DOHH2 (cell line): ENCODE measurements at regions not wholly inside any gene's neighbourhood (a gene's known extent, or its start where the extent isn't known, plus 50 kb on each side); places are given as distances from the start of the nearest gene placed in this dataset.

Experiments
- H3F3A ChIP-seq: fragments of 200-600 bp; sonication (generic), shearing (Covaris generic); 2 replicates; pipeline ENCODE4 v1.6.0; 2016; ENCODE audit warnings: antibody characterized with exemption, mild to moderate bottlenecking; ENCODE audit not compliant: control insufficient read depth, insufficient read depth
- H3K27ac ChIP-seq: fragments of 200-600 bp; sonication (generic); 2 replicates; pipeline ENCODE4 v1.5.1; 2014; ENCODE audit warnings: low read depth, mild to moderate bottlenecking, low read length, moderate library complexity
- H3K27me3 ChIP-seq: fragments of 200-600 bp; sonication (generic); 2 replicates; pipeline ENCODE4 v1.6.1; 2014; ENCODE audit warnings: mild to moderate bottlenecking, low read length, mixed read lengths; ENCODE audit not compliant: control insufficient read depth
- H3K36me3 ChIP-seq: fragments of 200-600 bp; sonication (generic); 2 replicates; pipeline ENCODE4 v1.6.1; 2014; ENCODE audit warnings: mild to moderate bottlenecking, low read length, moderate library complexity, mixed read lengths; ENCODE audit not compliant: control insufficient read depth
- H3K4me1 ChIP-seq: fragments of 200-600 bp; sonication (generic); 2 replicates; pipeline ENCODE4 v1.6.1; 2014; ENCODE audit warnings: mild to moderate bottlenecking, low read length, mixed read lengths; ENCODE audit not compliant: control insufficient read depth
- H3K4me2 ChIP-seq: fragments of 200-600 bp; sonication (generic); 2 replicates; pipeline ENCODE4 v1.6.0; 2014; ENCODE audit warnings: mild to moderate bottlenecking, low read length, moderate library complexity
- H3K4me3 ChIP-seq: fragments of 200-600 bp; sonication (generic); 2 replicates; pipeline ENCODE4 v1.5.1; 2014; ENCODE audit warnings: mild to moderate bottlenecking, low read length, mixed read lengths
- H3K79me2 ChIP-seq: fragments of 200-600 bp; sonication (generic); 2 replicates; pipeline ENCODE4 v1.6.1; 2014; ENCODE audit warnings: mild to moderate bottlenecking, low read length, mixed read lengths; ENCODE audit not compliant: control insufficient read depth
- H3K9me2 ChIP-seq: fragments of 200-600 bp; sonication (generic); replicated peaks from 2 replicates; pipeline ENCODE4 v1.6.1; 2014; ENCODE audit warnings: mild to moderate bottlenecking, low read length, mixed read lengths; ENCODE audit not compliant: control insufficient read depth
- H3K9me3 ChIP-seq: fragments of 200-600 bp; sonication (generic); 2 replicates; pipeline ENCODE4 v1.6.1; 2014; ENCODE audit warnings: antibody characterized with exemption, low read length, mixed read lengths; ENCODE audit not compliant: control insufficient read depth, insufficient read depth
- H4K20me1 ChIP-seq: fragments of 200-600 bp; sonication (generic); 2 replicates; pipeline ENCODE4 v1.6.0; 2014; ENCODE audit warnings: low read depth, mild to moderate bottlenecking, antibody characterized with exemption, low read length, moderate library complexity; ENCODE audit not compliant: control insufficient read depth, insufficient read depth
- EZH2phosphoT487 ChIP-seq: fragments of 200-600 bp; sonication (generic); IDR thresholded peaks from 2 replicates; pipeline ENCODE4 v1.6.1; 2017; ENCODE audit warnings: borderline replicate concordance, mild to moderate bottlenecking, antibody characterized with exemption, low read length, moderate library complexity, mixed read lengths
- TF ChIP-seq, protein P1 (sequence below): fragments of 200-600 bp; sonication (generic); IDR thresholded peaks from one replicate; pipeline ENCODE4 v1.5.1; 2014; ENCODE audit warnings: antibody characterized with exemption, mild to moderate bottlenecking, low read depth, low read length; ENCODE audit not compliant: poor library complexity, severe bottlenecking

GRCh38 chr14:55734731-55735130 lies 154.7 kb downstream of the KTN1 start:
- H3K4me2 ChIP-seq = no peak overlapping the region
- H3K9me3 ChIP-seq = no peaks in the 10 kb centered on the region
- no peaks in the 10 kb centered on the region for H3K9me2 ChIP-seq
- no peaks in the 10 kb centered on the region for H3F3A ChIP-seq
- no peaks in the 10 kb centered on the region for H3K36me3 ChIP-seq
- no peak overlapping the region for H3K27ac ChIP-seq
- no peak overlapping the region for H3K4me3 ChIP-seq
- H3K79me2 ChIP-seq = no peaks in the 10 kb centered on the region
- TF ChIP-seq, protein P1, sequence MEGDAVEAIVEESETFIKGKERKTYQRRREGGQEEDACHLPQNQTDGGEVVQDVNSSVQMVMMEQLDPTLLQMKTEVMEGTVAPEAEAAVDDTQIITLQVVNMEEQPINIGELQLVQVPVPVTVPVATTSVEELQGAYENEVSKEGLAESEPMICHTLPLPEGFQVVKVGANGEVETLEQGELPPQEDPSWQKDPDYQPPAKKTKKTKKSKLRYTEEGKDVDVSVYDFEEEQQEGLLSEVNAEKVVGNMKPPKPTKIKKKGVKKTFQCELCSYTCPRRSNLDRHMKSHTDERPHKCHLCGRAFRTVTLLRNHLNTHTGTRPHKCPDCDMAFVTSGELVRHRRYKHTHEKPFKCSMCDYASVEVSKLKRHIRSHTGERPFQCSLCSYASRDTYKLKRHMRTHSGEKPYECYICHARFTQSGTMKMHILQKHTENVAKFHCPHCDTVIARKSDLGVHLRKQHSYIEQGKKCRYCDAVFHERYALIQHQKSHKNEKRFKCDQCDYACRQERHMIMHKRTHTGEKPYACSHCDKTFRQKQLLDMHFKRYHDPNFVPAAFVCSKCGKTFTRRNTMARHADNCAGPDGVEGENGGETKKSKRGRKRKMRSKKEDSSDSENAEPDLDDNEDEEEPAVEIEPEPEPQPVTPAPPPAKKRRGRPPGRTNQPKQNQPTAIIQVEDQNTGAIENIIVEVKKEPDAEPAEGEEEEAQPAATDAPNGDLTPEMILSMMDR = no peak
- no peak for TF ChIP-seq EZH2phosphoT487
- H3K4me1 ChIP-seq = no peaks in the 10 kb centered on the region
- no peaks in the 10 kb centered on the region for H4K20me1 ChIP-seq
- no peaks in the 10 kb centered on the region for H3K27me3 ChIP-seq

- TF ChIP-seq EZH2phosphoT487 = no peak
- TF ChIP-seq, protein P1 = no peak
- Histone ChIP-seq H3F3A (no peaks in the 10 kb centered on the region), H3K27ac (no peak overlapping the region), H3K79me2 (no peaks in the 10 kb centered on the region), H3K27me3 (no peaks in the 10 kb centered on the region), H3K9me2 (no peaks in the 10 kb centered on the region), H3K9me3 (no peaks in the 10 kb centered on the region), H3K4me2 (no peak overlapping the region), H3K4me3 (no peak overlapping the region), H3K4me1 (no peaks in the 10 kb centered on the region), H3K36me3 (no peaks in the 10 kb centered on the region), H4K20me1 (no peaks in the 10 kb centered on the region)
Observed at GRCh38 chr14:55739967-55740648, 160.1 kb downstream of the KTN1 start.

DNA sequence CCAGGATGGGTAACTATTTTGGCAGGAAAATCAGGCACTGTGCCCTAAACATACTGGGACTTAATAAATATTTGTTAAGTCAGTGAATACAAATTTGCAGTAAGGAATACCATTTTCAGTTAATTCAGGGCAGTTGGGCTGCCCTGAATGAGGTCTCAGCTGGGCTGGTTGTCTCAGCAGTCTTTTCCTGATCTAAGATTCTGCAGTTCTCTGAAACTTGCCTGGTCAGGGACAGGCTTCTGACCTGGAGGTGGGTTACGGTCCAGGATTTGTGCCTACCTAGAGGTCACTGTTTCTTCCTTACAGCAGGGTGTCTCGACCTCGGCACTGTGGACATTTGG lies 160.6 kb downstream of the KTN1 start:
- H3K4me3 ChIP-seq = no peak overlapping the region
- H3F3A ChIP-seq = no peaks in the 10 kb centered on the region
- H4K20me1 ChIP-seq = no peaks in the 10 kb centered on the region
- H3K36me3 ChIP-seq = no peaks in the 10 kb centered on the region
- no peak overlapping the region for H3K4me2 ChIP-seq
- no peak overlapping the region for H3K27ac ChIP-seq
- no peaks in the 10 kb centered on the region for H3K9me2 ChIP-seq
- H3K79me2 ChIP-seq = no peaks in the 10 kb centered on the region
- TF ChIP-seq, protein P1 = no peak
- TF ChIP-seq EZH2phosphoT487 = no peak
- H3K9me3 ChIP-seq = no peaks in the 10 kb centered on the region
- H3K27me3 ChIP-seq = no peaks in the 10 kb centered on the region
- H3K4me1 ChIP-seq = no peaks in the 10 kb centered on the region
